ENCODE measurements at regions not wholly inside any gene's neighbourhood (a gene's known extent, or its start where the extent isn't known, plus 50 kb on each side); places are given as distances from the start of the nearest gene placed in this dataset.
"Not testable (repeated sequence)": the region's sequence is repeated elsewhere in the genome, so short reads cannot be mapped to it uniquely, and the experiment has no call there.

GRCh38 chr2:182631299-182631698, 84.8 kb upstream of the DNAJC10 start:
- DNase-seq (ENCODE audit: extremely low read depth, low read depth, low spot score), result no peak

- DNase-seq (ENCODE audit: extremely low read depth, low read depth, low spot score), result no peak
Measured at GRCh38 chr2:182634386-182634785, 81.7 kb upstream of the DNAJC10 start.

- no peak for DNase-seq (ENCODE audit: extremely low read depth, low read depth, low spot score)
Measured at GRCh38 chr2:182636699-182637098, 79.4 kb upstream of the DNAJC10 start.

- DNase-seq (ENCODE audit: extremely low read depth, low read depth, low spot score), result no peak
Measured at GRCh38 chr2:182638667-182639066, 77.4 kb upstream of the DNAJC10 start.

- DNase-seq (ENCODE audit: extremely low read depth, low read depth, low spot score), result no peak
Measured at GRCh38 chr2:182639971-182640370, 76.1 kb upstream of the DNAJC10 start.

GRCh38 chr2:182642328-182642727, 73.7 kb upstream of the DNAJC10 start:
- no peak for DNase-seq (ENCODE audit: extremely low read depth, low read depth, low spot score)

GRCh38 chr2:182646763-182647498, 69.1 kb upstream of the DNAJC10 start:
- DNase-seq (ENCODE audit: extremely low read depth, low read depth, low spot score), result no peak

GRCh38 chr2:182647499-182647787, 68.6 kb upstream of the DNAJC10 start:
- DNase-seq (ENCODE audit: extremely low read depth, low read depth, low spot score), result no peak

- DNase-seq (ENCODE audit: extremely low read depth, low read depth, low spot score), result no peak
Measured at GRCh38 chr2:182649316-182649715, 66.7 kb upstream of the DNAJC10 start.

GRCh38 chr2:182650704-182651103, 65.4 kb upstream of the DNAJC10 start:
- peak; percentile 44 for DNase-seq (ENCODE audit: extremely low read depth, low read depth, low spot score)

- DNase-seq (ENCODE audit: extremely low read depth, low read depth, low spot score), result no peak
Measured at GRCh38 chr2:182652326-182652725, 63.7 kb upstream of the DNAJC10 start.

GRCh38 chr2:182655750-182656149, 60.3 kb upstream of the DNAJC10 start:
- no peak for DNase-seq (ENCODE audit: extremely low read depth, low read depth, low spot score)

- no peak for DNase-seq (ENCODE audit: extremely low read depth, low read depth, low spot score)
Measured at GRCh38 chr2:182664212-182664611, 51.8 kb upstream of the DNAJC10 start.

- DNase-seq (ENCODE audit: extremely low read depth, low read depth, low spot score), result not testable (repeated sequence)
Measured at GRCh38 chr2:182665500-182665899, 50.6 kb upstream of the DNAJC10 start.
